Activated CD8-positive, alpha-beta memory T cell treated with anti-CD3 and anti-CD28 coated beads, Interleukin-2, amount 10 ng/mL, durations not matched to agents 7 days and 5 days (primary cell): ENCODE measurements at regions not wholly inside any gene's neighbourhood (a gene's known extent, or its start where the extent isn't known, plus 50 kb on each side); places are given as distances from the start of the nearest gene placed in this dataset.

Source experiments
- ATAC-seq: fragments of 150-1000 bp; cut with Tn5 transposase; one replicate; pipeline ENCODE4 v1.10.0; 2021; ENCODE audit warnings: moderate library complexity
- CTCF ChIA-PET: fragments of 350-600 bp; sonication (Branson Sonifier 250); formaldehyde crosslinking; loops from one replicate; lab custom pipeline; 2021; ENCODE audit warnings: antibody characterized with exemption; lab: Charles Lee
- DNase-seq: peaks from one replicate; pipeline ENCODE4 v3.0.0-alpha.2; 2020
- H3K27ac Mint-ChIP-seq: one replicate; pipeline ENCODE4 v1.8.0; 2021; ENCODE audit warnings: mild to moderate bottlenecking, mixed read lengths
- H3K27me3 Mint-ChIP-seq: one replicate; pipeline ENCODE4 v1.8.0; 2021; ENCODE audit warnings: mixed read lengths
- H3K36me3 Mint-ChIP-seq: one replicate; pipeline ENCODE4 v1.8.0; 2021; ENCODE audit warnings: mild to moderate bottlenecking, mixed read lengths
- H3K4me1 Mint-ChIP-seq: one replicate; pipeline ENCODE4 v1.8.0; 2021; ENCODE audit warnings: mixed read lengths
- H3K4me3 Mint-ChIP-seq: one replicate; pipeline ENCODE4 v1.8.0; 2021; ENCODE audit warnings: mild to moderate bottlenecking, moderate library complexity, mixed read lengths
- H3K9me3 Mint-ChIP-seq: one replicate; pipeline ENCODE4 v1.8.0; 2022; ENCODE audit warnings: low read depth, mixed read lengths

GRCh38 chr7:88522771-88523293, 216.1 kb upstream of the STEAP4 start:
- no peaks in the 10 kb centered on the region for H3K9me3 Mint-ChIP-seq
- DNase-seq (no peak), ATAC-seq (no peak)
- H3K27ac Mint-ChIP-seq = no peak overlapping the region
- CTCF ChIA-PET = no interaction called here
- no peak overlapping the region for H3K4me3 Mint-ChIP-seq
- no peaks in the 10 kb centered on the region for H3K27me3 Mint-ChIP-seq
- H3K36me3 Mint-ChIP-seq = no peaks in the 10 kb centered on the region
- no peaks in the 10 kb centered on the region for H3K4me1 Mint-ChIP-seq

DNA sequence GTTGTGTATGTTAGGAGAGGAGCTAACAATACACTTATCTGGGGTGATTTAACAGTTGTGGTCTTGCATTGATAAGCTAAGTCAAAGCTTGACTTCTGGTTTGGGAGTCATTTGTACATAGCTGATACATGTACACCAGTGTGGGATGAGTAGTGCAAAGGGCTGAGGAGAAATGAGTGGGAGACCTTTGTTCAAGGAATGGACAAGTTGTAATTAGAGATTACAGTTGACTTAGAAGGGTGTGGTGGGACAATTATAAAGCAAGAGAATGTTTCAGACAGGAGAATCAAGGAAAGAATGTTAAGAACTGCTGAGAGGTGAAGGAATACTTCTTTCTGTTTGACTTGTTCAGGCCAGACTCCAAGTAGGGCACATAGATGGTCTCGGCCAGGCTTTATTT, 209.7 kb upstream of the STEAP4 start:
- ATAC-seq = no peak
- CTCF ChIA-PET = no interaction called here
- Mint-ChIP-seq H3K36me3 (no peaks in the 10 kb centered on the region), H3K9me3 (no peaks in the 10 kb centered on the region), H3K27me3 (no peaks in the 10 kb centered on the region), H3K27ac (no peak overlapping the region), H3K4me3 (no peak overlapping the region), H3K4me1 (no peaks in the 10 kb centered on the region)
- DNase-seq = no peak

GRCh38 chr7:88515301-88515700, 208.6 kb upstream of the STEAP4 start:
- H3K36me3 Mint-ChIP-seq = no peaks in the 10 kb centered on the region
- no peak for ATAC-seq
- no peak overlapping the region for H3K27ac Mint-ChIP-seq
- CTCF ChIA-PET = no interaction called here
- DNase-seq = no peak
- no peaks in the 10 kb centered on the region for H3K4me1 Mint-ChIP-seq
- no peaks in the 10 kb centered on the region for H3K9me3 Mint-ChIP-seq
- H3K4me3 Mint-ChIP-seq = no peak overlapping the region
- H3K27me3 Mint-ChIP-seq = no peaks in the 10 kb centered on the region

DNA sequence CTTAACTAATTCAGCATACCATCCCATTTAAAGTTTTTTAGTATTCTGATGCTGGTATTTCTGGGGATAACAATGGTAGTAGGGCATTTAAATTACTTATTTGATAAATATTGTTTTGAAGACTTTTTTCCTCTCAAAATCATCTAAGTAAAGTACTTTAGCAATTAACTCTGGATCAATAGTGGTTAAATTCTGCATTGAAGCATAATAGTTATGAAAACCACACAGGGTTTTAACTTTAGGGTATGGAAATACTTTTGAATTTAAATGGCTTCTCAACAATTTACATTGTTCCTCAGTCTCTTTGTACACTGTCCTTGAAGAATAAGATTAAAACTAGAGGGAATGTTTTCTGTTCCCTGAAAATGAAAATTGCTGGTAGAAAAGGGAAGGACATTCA, 202.6 kb upstream of the STEAP4 start:
- H3K36me3 Mint-ChIP-seq = no peaks in the 10 kb centered on the region
- no peak for ATAC-seq
- H3K4me1 Mint-ChIP-seq = no peaks in the 10 kb centered on the region
- H3K9me3 Mint-ChIP-seq = no peaks in the 10 kb centered on the region
- CTCF ChIA-PET = no interaction called here
- H3K27me3 Mint-ChIP-seq = no peaks in the 10 kb centered on the region
- no peak overlapping the region for H3K4me3 Mint-ChIP-seq
- DNase-seq = no peak
- no peak overlapping the region for H3K27ac Mint-ChIP-seq

GRCh38 chr7:88500131-88500530, 193.4 kb upstream of the STEAP4 start:
- CTCF ChIA-PET = no interaction called here
- Mint-ChIP-seq H3K27me3 (no peaks in the 10 kb centered on the region), H3K27ac (no peak overlapping the region), H3K4me3 (no peak overlapping the region), H3K36me3 (no peaks in the 10 kb centered on the region), H3K4me1 (no peaks in the 10 kb centered on the region), H3K9me3 (no peaks in the 10 kb centered on the region)
- no peak for ATAC-seq
- no peak for DNase-seq

DNA sequence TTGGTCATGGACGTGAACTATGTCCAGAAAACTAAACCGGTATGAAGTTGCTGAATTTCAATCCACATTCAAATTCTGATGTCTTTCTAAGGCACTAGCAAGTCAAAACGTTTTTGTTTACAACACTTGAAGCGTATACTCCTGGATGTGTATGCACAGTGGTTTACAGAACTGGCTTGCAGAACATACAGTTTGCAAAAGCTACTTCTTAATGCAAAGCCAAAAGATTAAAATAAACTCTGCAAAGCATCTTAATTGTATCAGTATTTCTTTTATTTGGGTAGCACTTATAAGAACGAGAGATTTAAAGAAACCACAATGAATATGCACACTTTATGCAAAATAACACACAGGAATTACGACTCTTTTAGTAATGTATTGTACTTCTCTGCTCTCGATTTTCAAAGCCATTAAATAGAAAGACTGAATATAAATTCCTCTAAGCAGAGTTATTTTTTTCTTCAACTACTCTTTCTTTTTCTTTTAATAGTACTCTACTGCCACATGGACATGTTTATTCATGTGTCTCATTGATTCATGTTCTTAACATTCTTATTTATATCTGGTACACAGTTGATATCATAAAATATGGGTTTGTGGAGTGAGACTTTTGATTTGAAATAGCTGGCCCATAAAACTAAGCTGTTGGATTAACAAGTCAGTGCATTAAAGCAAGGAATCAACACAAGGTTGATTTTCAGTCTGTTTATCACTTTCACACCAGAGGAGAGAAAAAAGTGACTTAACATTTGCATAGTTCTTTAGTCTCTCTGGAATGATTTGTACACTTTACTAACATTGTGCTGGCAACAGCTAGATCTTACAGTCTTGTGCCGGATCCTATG, 189.4 kb upstream of the STEAP4 start:
- Mint-ChIP-seq H3K36me3 (no peaks in the 10 kb centered on the region), H3K4me1 (no peaks in the 10 kb centered on the region), H3K27ac (no peak overlapping the region), H3K27me3 (no peaks in the 10 kb centered on the region), H3K9me3 (no peaks in the 10 kb centered on the region), H3K4me3 (no peak overlapping the region)
- DNase-seq = no peak
- CTCF ChIA-PET = no interaction called here
- no peak for ATAC-seq

DNA sequence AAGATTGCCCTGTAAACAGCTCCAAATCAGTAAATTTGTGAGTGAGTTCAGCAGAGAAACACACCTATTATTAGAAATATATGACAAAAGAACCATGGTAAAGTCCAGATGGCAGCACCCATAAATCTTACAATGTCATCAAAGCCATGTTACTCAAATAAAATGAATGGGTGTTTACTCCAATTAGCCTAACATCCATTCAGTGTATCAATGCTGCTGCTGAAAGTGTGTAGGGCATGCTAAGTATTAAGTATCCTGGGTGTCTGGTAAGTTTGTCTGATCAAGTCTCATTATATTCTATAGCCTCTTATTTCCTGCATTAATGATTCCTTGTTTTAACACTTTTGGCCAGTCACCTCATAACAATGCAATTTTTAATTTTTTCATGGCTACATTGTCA, 185.5 kb upstream of the STEAP4 start:
- CTCF ChIA-PET = no interaction called here
- DNase-seq = no peak
- Mint-ChIP-seq H3K27ac (no peak overlapping the region), H3K4me1 (no peaks in the 10 kb centered on the region), H3K27me3 (no peaks in the 10 kb centered on the region), H3K4me3 (no peak overlapping the region), H3K9me3 (no peaks in the 10 kb centered on the region), H3K36me3 (no peaks in the 10 kb centered on the region)
- ATAC-seq = no peak

DNA sequence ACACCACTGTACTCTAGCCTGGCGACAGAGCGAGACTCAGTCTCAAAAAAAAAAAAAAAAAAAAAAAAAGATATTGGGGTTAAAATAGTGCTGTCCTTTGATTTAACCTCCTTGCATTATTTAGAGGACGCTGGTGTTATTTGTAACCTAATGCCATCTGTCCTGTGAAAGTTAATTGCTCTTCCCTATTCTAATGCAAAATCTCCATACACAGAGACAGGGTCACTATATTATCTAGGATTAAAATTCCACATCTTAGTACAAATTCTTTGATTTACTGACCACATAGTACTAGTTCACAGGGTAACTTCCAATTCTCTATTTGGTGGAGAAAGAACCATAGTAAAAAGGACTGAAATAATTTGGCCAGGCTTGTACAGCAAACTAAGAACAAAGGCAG, 184.2 kb upstream of the STEAP4 start:
- Mint-ChIP-seq H3K36me3 (no peaks in the 10 kb centered on the region), H3K4me3 (no peak overlapping the region), H3K27ac (no peak overlapping the region), H3K9me3 (no peaks in the 10 kb centered on the region), H3K4me1 (no peaks in the 10 kb centered on the region), H3K27me3 (no peaks in the 10 kb centered on the region)
- no peak for ATAC-seq
- no peak for DNase-seq
- CTCF ChIA-PET = no interaction called here

DNA sequence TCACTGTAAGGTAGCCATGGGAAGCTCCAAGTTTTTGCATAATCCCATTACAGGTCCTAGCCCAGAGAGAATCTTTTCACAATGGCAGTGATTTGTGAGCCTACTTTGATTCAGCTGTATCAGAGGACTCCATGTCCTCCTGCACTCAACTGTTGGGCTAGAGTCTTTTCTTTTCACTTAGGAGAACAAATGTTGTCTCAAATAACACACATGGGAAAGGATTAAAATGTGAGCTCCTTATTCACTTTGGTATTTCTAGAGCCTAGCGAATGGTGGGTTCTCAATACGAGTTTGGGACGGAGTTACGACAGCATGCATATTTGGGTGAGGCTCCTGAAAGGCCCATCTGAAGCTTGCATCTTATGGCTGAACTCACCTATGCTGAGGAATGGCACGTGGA, 183.5 kb upstream of the STEAP4 start:
- Mint-ChIP-seq H3K9me3 (no peaks in the 10 kb centered on the region), H3K4me1 (no peaks in the 10 kb centered on the region), H3K4me3 (no peak overlapping the region), H3K27ac (no peak overlapping the region), H3K27me3 (no peaks in the 10 kb centered on the region), H3K36me3 (no peaks in the 10 kb centered on the region)
- ATAC-seq (no peak), DNase-seq (no peak)
- CTCF ChIA-PET = no interaction called here

GRCh38 chr7:88485821-88486220, 179.1 kb upstream of the STEAP4 start:
- H3K4me1 Mint-ChIP-seq = no peaks in the 10 kb centered on the region
- H3K9me3 Mint-ChIP-seq = no peaks in the 10 kb centered on the region
- ATAC-seq (no peak), DNase-seq (no peak)
- no peaks in the 10 kb centered on the region for H3K27me3 Mint-ChIP-seq
- H3K36me3 Mint-ChIP-seq = no peaks in the 10 kb centered on the region
- H3K4me3 Mint-ChIP-seq = no peak overlapping the region
- no peak overlapping the region for H3K27ac Mint-ChIP-seq
- CTCF ChIA-PET = no interaction called here

DNA sequence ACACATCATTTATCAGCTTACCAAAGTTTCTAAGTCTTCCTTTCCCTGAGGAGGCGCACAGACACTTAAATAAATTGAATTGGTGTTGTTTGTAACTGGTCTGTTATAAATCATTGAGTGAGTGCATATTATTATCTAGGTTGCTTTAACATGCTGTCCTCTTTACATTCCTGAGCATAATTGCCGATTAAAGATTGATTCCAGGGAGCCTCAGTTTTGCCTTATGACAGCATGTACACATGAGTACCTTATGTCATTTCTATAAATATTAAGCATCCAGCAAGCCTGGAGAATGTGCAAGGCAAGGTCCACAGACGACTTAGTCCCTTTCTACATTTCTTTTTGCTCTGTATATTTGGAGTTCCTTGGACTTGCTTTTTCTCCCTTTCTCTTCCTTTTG, 177.9 kb upstream of the STEAP4 start:
- no peaks in the 10 kb centered on the region for H3K27me3 Mint-ChIP-seq
- ATAC-seq (no peak), DNase-seq (no peak)
- no peaks in the 10 kb centered on the region for H3K9me3 Mint-ChIP-seq
- CTCF ChIA-PET = no interaction called here
- H3K36me3 Mint-ChIP-seq = no peaks in the 10 kb centered on the region
- H3K27ac Mint-ChIP-seq = no peak overlapping the region
- H3K4me1 Mint-ChIP-seq = no peaks in the 10 kb centered on the region
- no peak overlapping the region for H3K4me3 Mint-ChIP-seq

DNA sequence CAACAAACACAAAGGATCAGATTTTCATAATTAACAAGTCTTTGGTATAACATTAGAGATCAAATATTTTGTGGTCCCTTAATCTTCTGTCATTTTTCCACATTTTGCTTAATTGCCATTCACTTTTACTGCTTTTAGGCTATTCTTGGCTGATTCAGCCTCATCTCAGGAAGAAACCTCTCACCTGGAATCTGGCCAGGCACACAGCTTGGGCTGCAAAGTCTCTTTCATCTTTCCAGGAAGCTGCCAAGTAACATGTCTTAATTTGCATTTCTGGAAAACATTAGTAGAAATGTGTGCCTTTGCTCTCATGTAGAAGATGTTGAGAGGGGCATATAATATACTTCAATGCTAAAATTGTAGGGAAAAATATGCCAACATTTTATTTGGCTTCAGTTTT, 174.2 kb upstream of the STEAP4 start:
- CTCF ChIA-PET = no interaction called here

GRCh38 chr7:88480271-88480670, 173.6 kb upstream of the STEAP4 start:
- CTCF ChIA-PET = no interaction called here
- H3K4me1 Mint-ChIP-seq = no peaks in the 10 kb centered on the region
- H3K9me3 Mint-ChIP-seq = no peaks in the 10 kb centered on the region
- no peak for DNase-seq
- no peak for ATAC-seq
- no peak overlapping the region for H3K4me3 Mint-ChIP-seq
- H3K27me3 Mint-ChIP-seq = no peaks in the 10 kb centered on the region
- no peak overlapping the region for H3K27ac Mint-ChIP-seq
- no peaks in the 10 kb centered on the region for H3K36me3 Mint-ChIP-seq

More for the DNA sequence above, 174.2 kb upstream of the STEAP4 start:
- ATAC-seq (no peak), DNase-seq (no peak)
- Mint-ChIP-seq H3K27me3 (no peaks in the 10 kb centered on the region), H3K9me3 (no peaks in the 10 kb centered on the region), H3K4me1 (no peaks in the 10 kb centered on the region), H3K36me3 (no peaks in the 10 kb centered on the region), H3K4me3 (no peak overlapping the region), H3K27ac (no peak overlapping the region)

- no peak overlapping the region for H3K4me3 Mint-ChIP-seq
- ATAC-seq = no peak
- H3K27me3 Mint-ChIP-seq = no peaks in the 10 kb centered on the region
- CTCF ChIA-PET = no interaction called here
- no peaks in the 10 kb centered on the region for H3K36me3 Mint-ChIP-seq
- DNase-seq = no peak
- H3K27ac Mint-ChIP-seq = no peak overlapping the region
- no peaks in the 10 kb centered on the region for H3K9me3 Mint-ChIP-seq
- H3K4me1 Mint-ChIP-seq = no peaks in the 10 kb centered on the region
Observed at GRCh38 chr7:88477976-88478375, 171.3 kb upstream of the STEAP4 start.
